Activated B cell treated with CpG ODN at 0.5 μM for 24 hours (primary cell): ENCODE measurements at regions not wholly inside any gene's neighbourhood (a gene's known extent, or its start where the extent isn't known, plus 50 kb on each side); places are given as distances from the start of the nearest gene placed in this dataset.

Source experiments
- ATAC-seq: fragments of 200-7000 bp; cut with Tn5 transposase; one replicate; pipeline ENCODE4 v1.10.0; 2021; ENCODE audit warnings: low read depth, mild to moderate bottlenecking, moderate library complexity
- CTCF ChIA-PET: fragments of 350-600 bp; sonication (Branson Sonifier 250); formaldehyde crosslinking; loops from one replicate; lab custom pipeline; 2021; ENCODE audit warnings: antibody characterized with exemption; lab: Charles Lee
- POLR2A ChIA-PET: fragments of 350-600 bp; sonication (Branson Sonifier 250); formaldehyde crosslinking; loops from one replicate; lab custom pipeline; 2021; ENCODE audit warnings: antibody characterized with exemption; lab: Charles Lee
- DNase-seq: peaks from one replicate; pipeline ENCODE4 v3.0.0; 2022
- H3K27ac Mint-ChIP-seq: one replicate; pipeline ENCODE4 v1.8.0; 2020; ENCODE audit warnings: mixed read lengths
- H3K27me3 Mint-ChIP-seq: one replicate; pipeline ENCODE4 v1.8.0; 2021; ENCODE audit warnings: mixed read lengths
- H3K36me3 Mint-ChIP-seq: one replicate; pipeline ENCODE4 v1.8.0; 2021; ENCODE audit warnings: low read depth, mixed read lengths
- H3K4me1 Mint-ChIP-seq: one replicate; pipeline ENCODE4 v1.8.0; 2021; ENCODE audit warnings: mixed read lengths
- H3K4me3 Mint-ChIP-seq: one replicate; pipeline ENCODE4 v1.8.0; 2020; ENCODE audit warnings: mild to moderate bottlenecking, mixed read lengths
- H3K9me3 Mint-ChIP-seq: one replicate; pipeline ENCODE4 v1.8.0; 2020; ENCODE audit warnings: mixed read lengths
- intact Hi-C: fragments of 100-400 bp; cut with micrococcal nuclease; formaldehyde crosslinking; loops from one replicate; pipeline ENCODE4 v1.15.1; 2024
- TF ChIP-seq, protein P1 (sequence below): fragments of 200-600 bp; IDR thresholded peaks from one replicate; pipeline ENCODE4 v1.8.0; 2022; ENCODE audit warnings: antibody characterized with exemption, mild to moderate bottlenecking

DNA sequence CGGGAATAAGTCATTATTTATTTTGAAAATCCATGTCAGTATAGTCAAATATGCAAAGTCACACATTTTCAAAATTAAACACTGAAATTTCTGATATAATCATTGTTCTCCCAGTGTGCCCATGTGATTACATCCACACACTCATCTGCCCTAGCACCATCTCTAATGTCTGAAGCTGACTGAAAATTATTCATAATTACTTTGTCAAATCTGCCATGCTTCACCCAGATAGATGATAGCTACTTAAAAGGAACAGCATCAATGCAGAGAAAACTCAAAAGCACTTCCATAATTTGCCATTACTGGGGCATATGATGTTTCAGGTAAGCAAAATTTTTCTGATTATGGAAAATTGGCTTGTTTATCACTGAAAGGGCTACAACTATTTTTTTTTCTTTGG lies 1433.3 kb upstream of the IGFBP7 start:
- H3K27me3 Mint-ChIP-seq: no peaks in the 10 kb centered on the region
- TF ChIP-seq, protein P1, sequence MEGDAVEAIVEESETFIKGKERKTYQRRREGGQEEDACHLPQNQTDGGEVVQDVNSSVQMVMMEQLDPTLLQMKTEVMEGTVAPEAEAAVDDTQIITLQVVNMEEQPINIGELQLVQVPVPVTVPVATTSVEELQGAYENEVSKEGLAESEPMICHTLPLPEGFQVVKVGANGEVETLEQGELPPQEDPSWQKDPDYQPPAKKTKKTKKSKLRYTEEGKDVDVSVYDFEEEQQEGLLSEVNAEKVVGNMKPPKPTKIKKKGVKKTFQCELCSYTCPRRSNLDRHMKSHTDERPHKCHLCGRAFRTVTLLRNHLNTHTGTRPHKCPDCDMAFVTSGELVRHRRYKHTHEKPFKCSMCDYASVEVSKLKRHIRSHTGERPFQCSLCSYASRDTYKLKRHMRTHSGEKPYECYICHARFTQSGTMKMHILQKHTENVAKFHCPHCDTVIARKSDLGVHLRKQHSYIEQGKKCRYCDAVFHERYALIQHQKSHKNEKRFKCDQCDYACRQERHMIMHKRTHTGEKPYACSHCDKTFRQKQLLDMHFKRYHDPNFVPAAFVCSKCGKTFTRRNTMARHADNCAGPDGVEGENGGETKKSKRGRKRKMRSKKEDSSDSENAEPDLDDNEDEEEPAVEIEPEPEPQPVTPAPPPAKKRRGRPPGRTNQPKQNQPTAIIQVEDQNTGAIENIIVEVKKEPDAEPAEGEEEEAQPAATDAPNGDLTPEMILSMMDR: no peak
- H3K4me3 Mint-ChIP-seq: no peak overlapping the region
- CTCF ChIA-PET: no interaction called here
- H3K27ac Mint-ChIP-seq: no peak overlapping the region
- POLR2A ChIA-PET: no interaction called here
- intact Hi-C loops: no loop called here
- H3K9me3 Mint-ChIP-seq: peaks cover 6% of the 10 kb centered on the region
- no peak for ATAC-seq
- H3K4me1 Mint-ChIP-seq: no peaks in the 10 kb centered on the region
- DNase-seq: no peak
- no peaks in the 10 kb centered on the region for H3K36me3 Mint-ChIP-seq

DNA sequence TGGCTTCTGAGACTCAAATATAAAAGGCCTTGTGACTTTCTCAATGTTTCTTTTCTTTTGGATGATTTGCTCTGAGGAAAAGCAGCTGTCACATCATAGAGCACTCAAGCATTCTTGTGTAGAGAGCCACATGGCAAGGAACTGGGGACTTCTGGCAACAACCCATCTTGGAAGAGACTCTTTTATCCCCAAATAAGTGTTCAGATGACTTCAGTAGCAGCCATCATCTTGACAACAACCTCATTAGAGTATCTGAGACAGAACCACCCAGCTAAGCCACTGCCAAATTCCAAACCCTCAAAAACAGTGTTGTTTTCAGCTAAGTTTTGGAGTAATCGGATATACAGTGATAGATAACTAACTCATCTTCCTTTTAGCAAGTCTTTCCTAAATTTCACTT lies 1431.7 kb upstream of the IGFBP7 start:
- ChIA-PET POLR2A (no interaction called here), CTCF (no interaction called here)
- intact Hi-C loops: no loop called here
- DNase-seq (no peak), ATAC-seq (no peak)
- no peaks in the 10 kb centered on the region for H3K4me1 Mint-ChIP-seq
- H3K9me3 Mint-ChIP-seq: peaks cover 6% of the 10 kb centered on the region
- no peak overlapping the region for H3K27ac Mint-ChIP-seq
- no peaks in the 10 kb centered on the region for H3K27me3 Mint-ChIP-seq
- no peaks in the 10 kb centered on the region for H3K36me3 Mint-ChIP-seq
- no peak overlapping the region for H3K4me3 Mint-ChIP-seq
- TF ChIP-seq, protein P1: no peak

GRCh38 chr4:58522765-58523382 lies 1412.7 kb upstream of the IGFBP7 start:
- TF ChIP-seq, protein P1: no peak
- H3K27me3 Mint-ChIP-seq: no peaks in the 10 kb centered on the region
- no peak for ATAC-seq
- no peak for DNase-seq
- H3K27ac Mint-ChIP-seq: no peak overlapping the region
- no peak overlapping the region for H3K4me3 Mint-ChIP-seq
- CTCF ChIA-PET: no interaction called here
- peaks cover 5% of the 10 kb centered on the region for H3K9me3 Mint-ChIP-seq
- H3K36me3 Mint-ChIP-seq: no peaks in the 10 kb centered on the region
- intact Hi-C loops: no loop called here
- H3K4me1 Mint-ChIP-seq: no peaks in the 10 kb centered on the region
- POLR2A ChIA-PET: no interaction called here

DNA sequence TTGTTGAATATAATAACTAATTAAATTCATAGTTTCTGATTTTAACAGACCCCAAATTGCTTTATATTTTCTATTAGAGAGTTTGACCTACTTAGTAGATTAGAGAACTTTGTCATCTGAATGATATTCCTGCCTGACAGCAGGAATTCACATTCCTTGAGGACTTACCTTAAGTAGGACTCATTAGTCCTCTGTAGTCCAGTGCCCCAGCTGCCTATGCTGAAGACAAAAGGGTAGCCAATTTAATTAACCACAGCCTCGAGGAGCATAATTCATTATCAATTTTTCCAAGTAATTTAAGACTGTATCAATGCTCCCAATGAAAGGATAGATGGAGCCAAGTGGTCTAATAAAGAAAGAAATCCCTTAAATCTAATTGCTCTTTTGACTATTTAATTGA lies 1405.0 kb upstream of the IGFBP7 start:
- POLR2A ChIA-PET: no interaction called here
- H3K27me3 Mint-ChIP-seq: no peaks in the 10 kb centered on the region
- DNase-seq (no peak), ATAC-seq (no peak)
- TF ChIP-seq, protein P1: no peak
- CTCF ChIA-PET: no interaction called here
- no peaks in the 10 kb centered on the region for H3K36me3 Mint-ChIP-seq
- peaks cover 4% of the 10 kb centered on the region for H3K9me3 Mint-ChIP-seq
- H3K4me3 Mint-ChIP-seq: no peak overlapping the region
- no peaks in the 10 kb centered on the region for H3K4me1 Mint-ChIP-seq
- intact Hi-C loops: no loop called here
- H3K27ac Mint-ChIP-seq: no peak overlapping the region

- Mint-ChIP-seq H3K4me1 (no peaks in the 10 kb centered on the region), H3K4me3 (no peak overlapping the region), H3K36me3 (no peaks in the 10 kb centered on the region), H3K9me3 (peaks cover 4% of the 10 kb centered on the region), H3K27me3 (no peaks in the 10 kb centered on the region), H3K27ac (no peak overlapping the region)
- CTCF ChIA-PET: no interaction called here
- TF ChIP-seq, protein P1: no peak
- POLR2A ChIA-PET: no interaction called here
- DNase-seq (no peak), ATAC-seq (no peak)
- intact Hi-C loops: no loop called here
Observed at GRCh38 chr4:58514299-58514698, 1404.1 kb upstream of the IGFBP7 start.
